WI38 (cell line): ENCODE measurements at regions not wholly inside any gene's neighbourhood (a gene's known extent, or its start where the extent isn't known, plus 50 kb on each side); places are given as distances from the start of the nearest gene placed in this dataset.

Source experiments
- H3K4me3 ChIP-seq: 2 replicates; pipeline ENCODE4 v1.5.1; 2011; ENCODE audit warnings: low read depth, mild to moderate bottlenecking, control low read depth, low read length
- CTCF ChIP-seq: IDR thresholded peaks from 2 replicates; pipeline ENCODE4 v1.5.1; 2012; ENCODE audit warnings: low read depth, mild to moderate bottlenecking, control low read depth, low read length

- H3K4me3 ChIP-seq: no peak overlapping the region
- no peak for TF ChIP-seq CTCF
Observed at GRCh38 chr16:51500306-51500705, 349.2 kb upstream of the SALL1 start.

GRCh38 chr16:51497541-51498211, 346.6 kb upstream of the SALL1 start:
- H3K4me3 ChIP-seq: no peak overlapping the region
- TF ChIP-seq CTCF: no peak

- no peak overlapping the region for H3K4me3 ChIP-seq
- no peak for TF ChIP-seq CTCF
Observed at GRCh38 chr16:51490866-51491265, 339.8 kb upstream of the SALL1 start.

GRCh38 chr16:51487880-51488279, 336.8 kb upstream of the SALL1 start:
- no peak overlapping the region for H3K4me3 ChIP-seq

GRCh38 chr16:51474414-51475091, 323.5 kb upstream of the SALL1 start:
- no peak for TF ChIP-seq CTCF

More at GRCh38 chr16:51487880-51488279, 336.8 kb upstream of the SALL1 start:
- no peak for TF ChIP-seq CTCF

GRCh38 chr16:51473091-51473490, 322.0 kb upstream of the SALL1 start:
- no peak overlapping the region for H3K4me3 ChIP-seq
- no peak for TF ChIP-seq CTCF

More at GRCh38 chr16:51474414-51475091, 323.5 kb upstream of the SALL1 start:
- H3K4me3 ChIP-seq: no peak overlapping the region

- no peak for TF ChIP-seq CTCF
- no peak overlapping the region for H3K4me3 ChIP-seq
Observed at GRCh38 chr16:51470492-51470891, 319.4 kb upstream of the SALL1 start.
